Muscle of arm (tissue), 1 donor: ENCODE measurements at regions not wholly inside any gene's neighbourhood (a gene's known extent, or its start where the extent isn't known, plus 50 kb on each side); places are given as distances from the start of the nearest gene placed in this dataset.
"Not testable (repeated sequence)": the region's sequence is repeated elsewhere in the genome, so short reads cannot be mapped to it uniquely, and the experiment has no call there.

ENCODE experiments used
- DNase-seq: peaks from one replicate; pipeline ENCODE4 v3.0.0-alpha.2; 2013

DNA sequence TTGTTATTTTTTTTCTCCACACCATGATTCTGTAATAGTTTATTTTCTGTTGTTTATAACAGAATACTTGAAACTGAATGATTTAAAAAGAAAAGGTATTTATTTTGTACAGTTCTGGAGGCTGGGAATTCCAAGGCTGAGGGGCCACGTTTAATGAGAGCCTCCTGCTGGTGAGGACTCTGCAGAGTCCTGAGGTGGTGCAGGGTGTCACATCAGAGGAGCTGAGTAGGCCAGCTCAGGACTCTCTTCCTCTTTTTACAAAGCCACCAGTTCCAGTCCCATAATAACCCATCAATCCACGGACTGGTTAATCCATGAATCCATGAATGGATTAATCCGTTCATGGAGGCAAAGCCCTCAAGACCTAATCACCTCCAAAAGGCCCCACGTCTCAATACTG is 71.6 kb downstream of the TFAP2A start:
- no peak for DNase-seq

- no peak for DNase-seq
These were observed 73.3 kb downstream of the TFAP2A start for GRCh38 chr6:10341605-10342004.

DNA sequence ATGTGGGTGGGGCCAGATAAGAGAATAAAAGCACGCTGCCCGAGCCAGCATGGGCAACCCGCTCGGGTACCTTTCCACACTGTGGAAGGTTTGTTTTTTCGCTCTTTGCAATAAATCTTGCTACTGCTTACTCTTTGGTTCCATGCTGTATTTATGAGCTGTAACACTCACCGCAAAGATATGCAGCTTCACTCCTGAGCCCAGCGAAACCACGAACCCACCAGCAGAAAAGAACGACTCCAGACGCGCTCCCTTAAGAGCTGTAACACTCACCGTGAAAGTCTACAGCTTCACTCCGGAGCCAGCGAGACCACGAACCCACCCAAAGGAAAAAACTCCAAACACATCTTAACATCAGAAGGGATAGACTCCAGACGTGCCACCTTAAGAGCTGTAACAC is 76.7 kb downstream of the TFAP2A start:
- no peak for DNase-seq

GRCh38 chr6:10337376-10337775 is 77.5 kb downstream of the TFAP2A start:
- not testable (repeated sequence) for DNase-seq

- DNase-seq = no peak
These were observed 82.8 kb downstream of the TFAP2A start for GRCh38 chr6:10332111-10332510.

GRCh38 chr6:10331334-10331968 is 83.4 kb downstream of the TFAP2A start:
- no peak for DNase-seq

GRCh38 chr6:10330515-10330914 is 84.4 kb downstream of the TFAP2A start:
- DNase-seq = no peak

DNA sequence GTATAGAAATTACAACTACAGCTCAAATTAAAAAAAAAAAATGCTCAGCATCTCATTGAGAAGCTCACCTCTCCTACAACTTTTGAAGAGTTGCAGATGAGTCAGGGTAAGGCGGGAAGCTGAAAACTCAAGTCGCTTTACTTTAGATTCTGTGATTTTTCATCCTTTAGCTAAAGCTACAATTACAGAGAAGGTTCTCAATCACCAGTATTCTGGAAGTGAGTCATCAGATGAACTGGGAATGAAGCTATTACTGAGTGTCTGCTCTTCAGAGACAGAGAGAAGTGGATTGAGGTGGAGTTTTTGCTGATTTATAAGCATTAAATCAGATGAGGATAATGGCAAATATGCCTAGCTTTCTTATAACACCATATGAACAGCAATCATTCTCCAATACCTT is 91.9 kb downstream of the TFAP2A start:
- DNase-seq = no peak

GRCh38 chr6:10320291-10320690 is 94.6 kb downstream of the TFAP2A start:
- DNase-seq = no peak

DNA sequence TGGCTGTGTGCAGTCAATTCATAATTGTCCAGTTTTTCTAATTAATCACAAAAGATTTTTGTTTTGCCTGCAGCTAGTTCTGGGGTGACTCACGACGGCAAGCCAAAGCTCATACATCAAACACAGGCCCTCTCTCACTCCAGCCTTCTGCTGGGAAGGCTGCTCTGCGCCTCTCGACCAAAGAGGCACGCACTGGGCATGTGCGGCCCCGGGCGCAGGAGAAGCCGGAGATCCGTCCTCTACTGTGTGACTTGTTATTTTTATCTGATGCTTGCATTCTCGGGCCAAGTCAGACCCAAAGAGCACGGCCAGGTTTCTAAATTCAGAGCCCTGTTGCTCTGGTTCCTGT is 98.5 kb downstream of the TFAP2A start:
- no peak for DNase-seq

DNA sequence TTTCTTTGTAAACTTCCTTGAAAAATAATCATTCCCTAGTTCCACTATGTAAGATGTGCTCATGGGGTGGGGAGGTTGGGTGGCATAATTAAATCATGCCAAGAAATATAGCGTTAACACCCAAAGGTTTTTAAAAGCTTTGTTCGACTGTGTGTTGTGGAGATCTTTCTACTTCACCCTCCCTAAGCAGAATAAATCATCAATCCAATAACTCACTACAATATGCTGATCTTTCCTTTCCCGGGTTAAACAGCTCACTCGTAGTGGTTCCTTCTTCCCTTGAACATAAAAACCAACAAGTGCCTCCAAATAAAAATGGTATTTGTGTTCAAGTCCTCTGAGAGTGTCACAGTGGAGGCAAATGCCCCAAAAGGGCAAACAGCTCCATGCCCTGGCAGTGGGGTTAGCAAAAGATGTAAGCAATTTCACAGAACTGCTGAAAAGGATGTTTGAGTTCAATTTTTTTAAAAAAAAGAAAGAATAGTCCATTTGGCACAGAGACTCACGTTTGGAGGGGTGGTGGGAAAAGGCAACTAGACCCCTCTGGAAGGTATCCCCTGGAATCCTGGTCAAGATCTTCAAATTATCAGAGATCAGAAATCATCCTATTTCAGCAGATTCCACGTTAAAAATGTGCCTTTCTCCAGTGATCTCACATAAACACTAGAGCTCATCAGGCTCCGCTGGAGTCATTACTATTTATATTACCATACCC is 99.1 kb downstream of the TFAP2A start:
- DNase-seq = no peak

DNA sequence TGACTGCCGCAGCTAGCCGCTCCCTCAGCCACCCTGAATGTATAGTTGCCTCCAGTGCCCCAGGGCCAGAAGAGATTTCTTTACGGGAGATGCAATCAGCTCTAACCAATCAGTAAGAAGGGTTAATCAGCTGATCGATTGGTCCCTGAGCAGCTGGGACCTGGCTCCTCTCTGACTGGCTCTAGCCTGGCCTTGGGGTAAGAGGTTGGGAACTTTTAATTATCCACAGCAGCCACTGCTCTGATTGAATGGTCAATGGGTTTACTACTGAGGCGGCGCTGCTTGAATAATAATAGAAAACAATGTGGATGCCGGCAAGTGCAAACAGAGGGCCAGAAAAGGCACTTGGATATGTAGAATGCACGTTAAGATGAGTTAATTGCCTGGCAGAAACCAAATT is 99.8 kb downstream of the TFAP2A start:
- no peak for DNase-seq

- DNase-seq = no peak
These were observed 100.5 kb downstream of the TFAP2A start for GRCh38 chr6:10314163-10314955.

DNA sequence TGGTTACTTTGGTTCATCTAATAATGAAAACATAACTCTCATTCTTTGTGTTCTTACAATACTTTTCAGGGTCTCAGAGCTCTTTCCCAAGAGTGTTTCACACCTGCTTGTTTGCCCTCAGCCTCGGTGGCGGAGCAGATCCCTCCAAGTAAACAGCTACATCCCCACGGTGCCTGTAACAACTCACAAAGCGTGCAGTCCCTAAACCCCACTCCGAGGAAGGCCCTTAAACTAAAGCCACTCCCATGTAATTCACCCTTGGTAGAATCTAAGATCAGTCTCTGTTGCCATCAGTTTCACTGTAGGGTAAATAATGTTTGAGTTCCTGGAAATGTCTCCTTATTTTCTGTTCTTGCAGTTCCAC is 101.1 kb downstream of the TFAP2A start:
- DNase-seq = no peak

GRCh38 chr6:10312445-10312844 is 102.4 kb downstream of the TFAP2A start:
- no peak for DNase-seq

- not testable (repeated sequence) for DNase-seq
These were observed 103.1 kb downstream of the TFAP2A start for GRCh38 chr6:10311546-10312405.

DNA sequence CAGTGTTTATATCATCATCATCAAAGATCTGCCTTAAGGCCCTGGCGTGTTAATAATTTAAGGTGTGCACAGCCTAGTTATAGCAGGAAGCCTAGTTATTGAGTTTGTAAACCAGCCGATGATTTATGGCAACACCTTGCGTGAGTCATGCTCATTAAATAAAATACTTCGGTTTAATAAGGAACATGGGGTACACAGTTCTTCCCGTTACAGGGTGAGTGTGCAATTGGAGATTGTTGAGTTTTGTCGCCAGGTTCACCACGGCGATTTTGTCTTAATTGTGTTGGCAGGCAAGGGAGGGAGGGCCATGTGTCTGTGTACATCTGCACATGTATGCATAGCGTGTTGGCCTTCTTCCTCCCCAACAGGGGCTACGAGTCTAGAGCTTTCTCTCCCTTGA is 104.0 kb downstream of the TFAP2A start:
- no peak for DNase-seq

DNA sequence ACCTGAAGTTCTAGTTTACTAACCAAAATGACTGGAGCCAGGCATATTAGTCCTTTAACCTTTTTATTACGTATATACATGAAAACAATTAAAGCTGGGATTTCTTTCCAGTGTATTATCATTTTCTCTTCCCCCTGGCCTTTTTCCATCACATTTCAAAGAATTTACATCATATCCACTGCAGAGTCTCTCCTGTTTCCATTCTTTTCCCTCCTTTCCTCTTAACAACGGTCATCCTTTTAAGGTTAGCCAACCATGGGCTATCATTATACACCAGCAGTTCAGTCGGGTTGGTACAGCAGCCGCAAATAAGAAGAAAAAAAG is 104.6 kb downstream of the TFAP2A start:
- no peak for DNase-seq

DNA sequence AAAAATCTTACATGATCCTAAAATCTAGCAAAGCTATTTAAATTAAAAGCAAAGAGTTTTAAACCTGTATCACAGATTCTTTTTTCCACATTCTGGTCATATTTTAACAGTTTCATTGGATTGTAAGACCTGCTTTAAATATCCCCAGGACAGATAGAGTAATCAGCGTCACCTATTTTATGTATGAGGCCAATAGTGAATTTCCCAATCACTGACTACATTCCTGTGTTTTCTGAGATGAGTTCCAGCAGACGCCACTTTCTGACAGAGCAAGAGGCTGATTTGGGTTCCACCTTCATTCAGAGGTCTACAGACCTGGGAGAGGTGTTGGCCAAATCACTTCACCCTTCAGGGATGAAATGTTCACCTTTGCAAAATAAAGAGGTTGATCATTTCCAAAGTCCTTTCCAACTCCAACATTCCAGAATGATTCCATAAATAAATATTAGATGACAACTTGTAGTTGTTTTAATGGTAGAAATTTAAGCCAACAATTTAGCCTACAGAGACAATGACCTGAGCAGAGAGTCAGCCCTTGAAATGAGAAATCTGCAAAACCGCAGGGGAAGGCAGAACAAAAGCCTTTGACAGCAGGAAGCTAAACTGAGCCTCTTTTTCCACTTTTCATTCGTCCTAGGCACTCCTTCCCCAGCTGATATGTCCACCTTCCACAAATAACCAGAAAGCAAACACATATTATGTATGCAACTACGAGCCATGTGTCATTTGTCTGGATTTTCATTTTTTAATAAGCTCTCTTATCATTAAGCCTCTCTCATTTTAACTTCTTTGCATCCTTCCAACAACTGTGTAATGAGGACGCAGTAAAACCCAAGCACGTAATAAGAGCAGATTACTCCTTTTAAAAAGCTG is 105.2 kb downstream of the TFAP2A start:
- no peak for DNase-seq

DNA sequence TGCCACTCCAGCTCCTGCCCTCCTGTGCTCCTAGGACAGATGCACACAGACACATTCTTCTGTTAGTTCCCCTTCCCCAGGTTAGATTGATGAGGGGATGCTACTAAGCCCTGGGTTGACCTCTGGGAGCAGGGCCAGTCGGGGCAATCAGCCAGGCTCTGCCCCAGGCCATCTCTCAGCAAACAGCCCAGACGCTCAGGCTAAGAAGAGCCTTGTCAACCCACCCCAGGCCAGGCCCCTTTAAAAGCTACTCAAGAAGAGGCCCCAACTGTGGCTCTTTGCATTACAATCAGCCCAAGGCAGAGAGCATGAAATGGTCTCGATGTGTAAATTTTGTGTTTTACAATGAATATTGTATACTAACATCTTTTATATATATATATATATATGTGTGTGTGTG is 107.4 kb downstream of the TFAP2A start:
- no peak for DNase-seq

- no peak for DNase-seq
These were observed 107.8 kb downstream of the TFAP2A start for GRCh38 chr6:10307028-10307427.
